ENCODE measurements at regions not wholly inside any gene's neighbourhood (a gene's known extent, or its start where the extent isn't known, plus 50 kb on each side); places are given as distances from the start of the nearest gene placed in this dataset.

DNA sequence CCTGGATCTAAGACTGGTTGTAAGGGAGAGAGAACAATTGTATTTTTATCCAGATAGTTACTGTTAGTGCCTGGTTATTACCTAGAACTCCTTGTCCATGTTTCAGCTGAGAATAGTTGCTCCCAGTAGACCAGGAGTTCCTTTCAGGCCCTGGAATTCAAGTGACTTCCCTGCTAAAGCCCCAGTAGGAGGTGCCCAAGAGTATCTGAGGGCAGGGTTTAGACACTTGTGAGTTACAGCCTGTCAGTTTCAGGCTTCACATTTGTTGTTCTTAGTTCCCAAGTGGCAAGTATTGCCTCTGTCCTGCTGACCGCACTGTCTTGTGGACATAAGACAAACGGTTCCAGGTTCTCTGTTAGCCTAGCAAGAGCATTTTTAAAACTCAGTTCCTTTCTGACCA, 743.9 kb upstream of the SEMA6A start:
- Histone ChIP-seq H3K27ac (ENCODE audit: insufficient read length, low read depth, low read length) (no peak overlapping the region), H3K79me2 (ENCODE audit: insufficient read depth, low read length) (no peaks in the 10 kb centered on the region), H3K9ac (ENCODE audit: extremely low read depth, insufficient read length, low read length) (no peak overlapping the region), H2AFZ (ENCODE audit: low read length) (no peak overlapping the region), H3T11ph (ENCODE audit: low read length) (no peak overlapping the region), H2BK15ac (ENCODE audit: low read depth, low read length) (no peak overlapping the region), H4K5ac (ENCODE audit: insufficient read length, low read depth, low read length) (no peak overlapping the region), H3K14ac (ENCODE audit: insufficient read depth, low read length) (no peak overlapping the region), H3K79me1 (ENCODE audit: insufficient read depth, low read depth, low read length, poor library complexity, severe bottlenecking) (no peaks in the 10 kb centered on the region), H2BK12ac (ENCODE audit: insufficient read length, low read depth, low read length) (no peak overlapping the region), H4K20me1 (ENCODE audit: control insufficient read depth, insufficient read depth, insufficient read length) (no peaks in the 10 kb centered on the region), H3K4ac (ENCODE audit: low read depth, low read length) (no peak overlapping the region), H3K23me2 (ENCODE audit: insufficient read length, low read depth, low read length, poor library complexity, severe bottlenecking) (no peaks in the 10 kb centered on the region), H4K8ac (replicated peaks; ENCODE audit: insufficient read length, low read depth, low read length) (no peak overlapping the region), H2BK5ac (ENCODE audit: insufficient read length, low read length) (no peak overlapping the region), H3K56ac (ENCODE audit: insufficient read length, low read depth, low read length) (no peak overlapping the region), H3K23ac (ENCODE audit: insufficient read length, low read depth, low read length) (no peak overlapping the region), H3K9me3 (ENCODE audit: control insufficient read depth, low read depth, low read length) (no peaks in the 10 kb centered on the region), H3K18ac (ENCODE audit: insufficient read length, low read depth, low read length) (no peak overlapping the region), H3K4me2 (ENCODE audit: insufficient read depth, insufficient read length, low read length) (no peak overlapping the region), H2BK120ac (ENCODE audit: low read depth, low read length, poor library complexity, severe bottlenecking) (no peak overlapping the region), H2BK20ac (ENCODE audit: low read depth, low read length, poor library complexity, severe bottlenecking) (no peak overlapping the region), H3K27me3 (ENCODE audit: insufficient read depth, low read length) (no peaks in the 10 kb centered on the region), H3K4me1 (ENCODE audit: insufficient read depth, low read length) (no peaks in the 10 kb centered on the region; the same call in 1 of the 2 replicates), H2AK5ac (ENCODE audit: insufficient read length, low read length) (no peak overlapping the region), H4K91ac (ENCODE audit: insufficient read length, low read depth, low read length) (no peak overlapping the region)
- H3K36me3 Mint-ChIP-seq (ENCODE audit: insufficient read depth in 1 of 3, low read depth in 3 of 3): no peaks in the 10 kb centered on the region
- TF ChIP-seq, protein P1, sequence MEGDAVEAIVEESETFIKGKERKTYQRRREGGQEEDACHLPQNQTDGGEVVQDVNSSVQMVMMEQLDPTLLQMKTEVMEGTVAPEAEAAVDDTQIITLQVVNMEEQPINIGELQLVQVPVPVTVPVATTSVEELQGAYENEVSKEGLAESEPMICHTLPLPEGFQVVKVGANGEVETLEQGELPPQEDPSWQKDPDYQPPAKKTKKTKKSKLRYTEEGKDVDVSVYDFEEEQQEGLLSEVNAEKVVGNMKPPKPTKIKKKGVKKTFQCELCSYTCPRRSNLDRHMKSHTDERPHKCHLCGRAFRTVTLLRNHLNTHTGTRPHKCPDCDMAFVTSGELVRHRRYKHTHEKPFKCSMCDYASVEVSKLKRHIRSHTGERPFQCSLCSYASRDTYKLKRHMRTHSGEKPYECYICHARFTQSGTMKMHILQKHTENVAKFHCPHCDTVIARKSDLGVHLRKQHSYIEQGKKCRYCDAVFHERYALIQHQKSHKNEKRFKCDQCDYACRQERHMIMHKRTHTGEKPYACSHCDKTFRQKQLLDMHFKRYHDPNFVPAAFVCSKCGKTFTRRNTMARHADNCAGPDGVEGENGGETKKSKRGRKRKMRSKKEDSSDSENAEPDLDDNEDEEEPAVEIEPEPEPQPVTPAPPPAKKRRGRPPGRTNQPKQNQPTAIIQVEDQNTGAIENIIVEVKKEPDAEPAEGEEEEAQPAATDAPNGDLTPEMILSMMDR (conservative IDR thresholded peaks at IDR 0.05): peak; percentile 70
- no peaks in the 10 kb centered on the region for H3K9me3 Mint-ChIP-seq
- H3K4me1 Mint-ChIP-seq: peaks cover 12 to 17% of the 10 kb centered on the region in 2 experiments
- DNase-seq: peak; percentile 58
- WGBS (ENCODE audit: extremely low coverage, insufficient read length, low lambda C conversion rate): no CpG with 5 or more reads among the region's 2 CpGs
- no peak overlapping the region for H3K27ac Mint-ChIP-seq
- no peaks in the 10 kb centered on the region; the same call in 1 of the 2 replicates for H3K27me3 Mint-ChIP-seq (ENCODE audit: low read depth)
- no peak overlapping the region for H3K4me3 Mint-ChIP-seq
